ENCODE measurements at regions not wholly inside any gene's neighbourhood (a gene's known extent, or its start where the extent isn't known, plus 50 kb on each side); places are given as distances from the start of the nearest gene placed in this dataset.

- dilution Hi-C loops (cut with MboI; ENCODE audit: extremely low pct_ligation_motif_present, low sequenced_read_pairs) (no loop called here), intact Hi-C loops (cut with micrococcal nuclease) (no loop called here)
- TF ChIP-seq EZH2 (IDR thresholded peaks at IDR 0.05; ENCODE audit: borderline replicate concordance, low read depth, low read length, severe bottlenecking) = no peak
- TF ChIP-seq, protein P1, sequence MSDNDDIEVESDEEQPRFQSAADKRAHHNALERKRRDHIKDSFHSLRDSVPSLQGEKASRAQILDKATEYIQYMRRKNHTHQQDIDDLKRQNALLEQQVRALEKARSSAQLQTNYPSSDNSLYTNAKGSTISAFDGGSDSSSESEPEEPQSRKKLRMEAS (IDR thresholded peaks at IDR 0.05; ENCODE audit: insufficient read depth, insufficient read length) = no peak
- TF ChIP-seq FOS (IDR thresholded peaks at IDR 0.05; ENCODE audit: borderline replicate concordance, insufficient read depth, low read length) = no peak
- no peak for TF ChIP-seq MYC (IDR thresholded peaks at IDR 0.05; ENCODE audit: low read depth, low read length)
- no peak for TF ChIP-seq JUN (IDR thresholded peaks at IDR 0.05; ENCODE audit: borderline replicate concordance, insufficient read depth, insufficient read length, low read depth)
- TF ChIP-seq POLR2A (IDR thresholded peaks at IDR 0.05; ENCODE audit: low read depth, low read length) = no peak
- Histone ChIP-seq H3K36me3 (ENCODE audit: control insufficient read depth in 2 of 2, extremely low read depth in 1 of 2, insufficient read depth in 2 of 2, low read length in 2 of 2) (no peaks in the 10 kb centered on the region), H3K9me3 (replicated peaks; ENCODE audit: control insufficient read depth, insufficient read depth, low read length) (peaks cover 2% of the 10 kb centered on the region), H3K4me2 (ENCODE audit: insufficient read depth, low read length) (no peak overlapping the region), H3K4me3 (replicated peaks in 1 of 3; ENCODE audit: insufficient read depth in 1 of 3, low read depth in 1 of 3, low read length in 3 of 3) (no peak overlapping the region), H3K4me1 (ENCODE audit: control insufficient read depth, extremely low read depth, insufficient read depth, low read length) (no peaks in the 10 kb centered on the region), H3K27ac (ENCODE audit: insufficient read depth, low read depth, low read length) (no peak overlapping the region), H3K27me3 (ENCODE audit: control insufficient read depth in 2 of 2, insufficient read depth in 2 of 2, low read length in 2 of 2) (no peaks in the 10 kb centered on the region), H3K9ac (replicated peaks; ENCODE audit: extremely low read depth, insufficient read depth, low read length) (no peak overlapping the region), H3K79me2 (ENCODE audit: control insufficient read depth, insufficient read depth, low read length) (no peaks in the 10 kb centered on the region), H4K20me1 (replicated peaks; ENCODE audit: control insufficient read depth, extremely low read depth, insufficient read depth, low read length) (no peaks in the 10 kb centered on the region), H2AFZ (ENCODE audit: low read depth, low read length) (no peak overlapping the region), H3K9me1 (replicated peaks; ENCODE audit: control insufficient read depth, extremely low read depth, insufficient read depth, low read length) (no peaks in the 10 kb centered on the region)
- DNase-seq (ENCODE audit: low read depth, low spot score) (no peak), FAIRE-seq (no peak)
- no TSS peak for BruUV-seq (replicated peaks)
- ChIA-PET POLR2A (no interaction called here), CTCF (no interaction called here)
Measured at GRCh38 chr6:66935612-66936011, 1228.6 kb upstream of the EYS start.

DNA sequence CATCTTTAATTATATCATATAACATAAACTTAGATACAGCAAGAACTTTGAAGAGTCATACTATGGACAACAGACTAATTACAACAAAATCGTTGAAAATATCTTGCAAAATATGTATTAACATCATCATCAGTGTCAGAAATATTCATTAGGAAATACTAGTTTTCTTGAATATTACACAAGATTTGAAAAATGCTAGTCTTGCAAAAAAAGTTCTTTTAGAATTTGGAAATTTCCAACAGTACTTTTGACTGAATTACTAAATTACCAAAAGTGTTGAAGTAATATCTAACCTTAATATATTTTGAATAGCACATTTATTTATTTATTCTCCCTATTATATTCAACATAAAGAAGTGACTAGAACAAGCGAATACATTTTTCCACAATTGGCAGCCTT, 1224.8 kb upstream of the EYS start:
- H3K79me2 ChIP-seq (ENCODE audit: control insufficient read depth, insufficient read depth, low read length) = no peaks in the 10 kb centered on the region
- CTCF ChIA-PET = no interaction called here
- no peak overlapping the region for H3K9ac ChIP-seq (replicated peaks; ENCODE audit: extremely low read depth, insufficient read depth, low read length)
- FAIRE-seq (no peak), DNase-seq (ENCODE audit: low read depth, low spot score) (no peak)
- no TSS peak for BruUV-seq (replicated peaks)
- no peak overlapping the region for H3K27ac ChIP-seq (ENCODE audit: insufficient read depth, low read depth, low read length)
- no peaks in the 10 kb centered on the region for H3K9me1 ChIP-seq (replicated peaks; ENCODE audit: control insufficient read depth, extremely low read depth, insufficient read depth, low read length)
- no peaks in the 10 kb centered on the region for H3K9me3 ChIP-seq (replicated peaks; ENCODE audit: control insufficient read depth, insufficient read depth, low read length)
- no peak overlapping the region for H3K4me3 ChIP-seq (replicated peaks in 1 of 3; ENCODE audit: insufficient read depth in 1 of 3, low read depth in 1 of 3, low read length in 3 of 3)
- dilution Hi-C loops (cut with MboI; ENCODE audit: extremely low pct_ligation_motif_present, low sequenced_read_pairs) = no loop called here
- POLR2A ChIA-PET = no interaction called here
- H3K36me3 ChIP-seq (ENCODE audit: control insufficient read depth in 2 of 2, extremely low read depth in 1 of 2, insufficient read depth in 2 of 2, low read length in 2 of 2) = no peaks in the 10 kb centered on the region
- H2AFZ ChIP-seq (ENCODE audit: low read depth, low read length) = no peak overlapping the region
- TF ChIP-seq GATA2 (IDR thresholded peaks at IDR 0.05; ENCODE audit: insufficient read depth, insufficient read length, low read depth, low read length) (no peak), FOS (IDR thresholded peaks at IDR 0.05; ENCODE audit: borderline replicate concordance, insufficient read depth, low read length) (no peak), MYC (IDR thresholded peaks at IDR 0.05; ENCODE audit: low read depth, low read length) (no peak), POLR2A (IDR thresholded peaks at IDR 0.05; ENCODE audit: low read depth, low read length) (no peak), JUN (IDR thresholded peaks at IDR 0.05; ENCODE audit: borderline replicate concordance, insufficient read depth, insufficient read length, low read depth) (no peak), POLR2AphosphoS5 (IDR thresholded peaks at IDR 0.05; ENCODE audit: insufficient read depth, low read depth, low read length) (no peak), EZH2 (IDR thresholded peaks at IDR 0.05; ENCODE audit: borderline replicate concordance, low read depth, low read length, severe bottlenecking) (no peak)
- TF ChIP-seq, protein P1 (IDR thresholded peaks at IDR 0.05; ENCODE audit: insufficient read depth, insufficient read length) = no peak
- TF ChIP-seq, protein P2, sequence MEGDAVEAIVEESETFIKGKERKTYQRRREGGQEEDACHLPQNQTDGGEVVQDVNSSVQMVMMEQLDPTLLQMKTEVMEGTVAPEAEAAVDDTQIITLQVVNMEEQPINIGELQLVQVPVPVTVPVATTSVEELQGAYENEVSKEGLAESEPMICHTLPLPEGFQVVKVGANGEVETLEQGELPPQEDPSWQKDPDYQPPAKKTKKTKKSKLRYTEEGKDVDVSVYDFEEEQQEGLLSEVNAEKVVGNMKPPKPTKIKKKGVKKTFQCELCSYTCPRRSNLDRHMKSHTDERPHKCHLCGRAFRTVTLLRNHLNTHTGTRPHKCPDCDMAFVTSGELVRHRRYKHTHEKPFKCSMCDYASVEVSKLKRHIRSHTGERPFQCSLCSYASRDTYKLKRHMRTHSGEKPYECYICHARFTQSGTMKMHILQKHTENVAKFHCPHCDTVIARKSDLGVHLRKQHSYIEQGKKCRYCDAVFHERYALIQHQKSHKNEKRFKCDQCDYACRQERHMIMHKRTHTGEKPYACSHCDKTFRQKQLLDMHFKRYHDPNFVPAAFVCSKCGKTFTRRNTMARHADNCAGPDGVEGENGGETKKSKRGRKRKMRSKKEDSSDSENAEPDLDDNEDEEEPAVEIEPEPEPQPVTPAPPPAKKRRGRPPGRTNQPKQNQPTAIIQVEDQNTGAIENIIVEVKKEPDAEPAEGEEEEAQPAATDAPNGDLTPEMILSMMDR (IDR thresholded peaks at IDR 0.05; ENCODE audit: extremely low read depth in 1 of 2, insufficient read depth in 1 of 2, low read depth in 1 of 2, low read length in 2 of 2) = no peak
- H4K20me1 ChIP-seq (replicated peaks; ENCODE audit: control insufficient read depth, extremely low read depth, insufficient read depth, low read length) = no peaks in the 10 kb centered on the region
- intact Hi-C loops (cut with micrococcal nuclease) = no loop called here
- H3K27me3 ChIP-seq (ENCODE audit: control insufficient read depth in 2 of 2, insufficient read depth in 2 of 2, low read length in 2 of 2) = no peaks in the 10 kb centered on the region
- H3K4me1 ChIP-seq (ENCODE audit: control insufficient read depth, extremely low read depth, insufficient read depth, low read length) = no peaks in the 10 kb centered on the region
- no peak overlapping the region for H3K4me2 ChIP-seq (ENCODE audit: insufficient read depth, low read length)

Measured in endothelial cell of umbilical vein (primary cell).